OCI-LY7 (cell line): ENCODE measurements at regions not wholly inside any gene's neighbourhood (a gene's known extent, or its start where the extent isn't known, plus 50 kb on each side); places are given as distances from the start of the nearest gene placed in this dataset.

ENCODE experiments used
- BruUV-seq: library from RNA; stranded (reverse); fragments of 400-500 nt; replicated peaks from 2 replicates; lab custom pipeline; 2021; lab: Mats Ljungman, UMichigan
- CTCF ChIA-PET: fragments of 300-600 bp; sonication (Branson Sonifier 250); formaldehyde crosslinking; loops from one replicate; lab custom pipeline; 2022; ENCODE audit warnings: antibody characterized with exemption; ENCODE audit not compliant: unreplicated experiment; lab: Charles Lee
- POLR2A ChIA-PET: fragments of 300-600 bp; sonication (Branson Sonifier 250); formaldehyde crosslinking; loops from one replicate; lab custom pipeline; 2022; ENCODE audit warnings: antibody characterized with exemption; lab: Charles Lee
- DNase-seq: peaks from one replicate; pipeline ENCODE4 v3.0.0-alpha.2; 2015; ENCODE audit warnings: low spot score
- H2AFZ ChIP-seq: fragments of 200-600 bp; sonication (generic), shearing (Covaris generic); 2 replicates; pipeline ENCODE4 v1.6.1; 2014; ENCODE audit warnings: mild to moderate bottlenecking, antibody characterized with exemption, low read length, moderate library complexity
- H3K27ac ChIP-seq: fragments of 200-600 bp; sonication (generic); 2 replicates; pipeline ENCODE4 v1.5.1; 2014; ENCODE audit warnings: mixed run types, low read depth, mild to moderate bottlenecking, moderate library complexity, low read length, inconsistent platforms; ENCODE audit not compliant: poor library complexity, severe bottlenecking
- H3K36me3 ChIP-seq: fragments of 200-600 bp; sonication (generic); 2 replicates; pipeline ENCODE4 v1.6.1; 2014; ENCODE audit warnings: mild to moderate bottlenecking, antibody characterized with exemption, low read length, moderate library complexity, mixed read lengths; ENCODE audit not compliant: insufficient read depth
- H3K4me1 ChIP-seq: fragments of 200-600 bp; sonication (generic); 2 replicates; pipeline ENCODE4 v1.5.1; 2014; ENCODE audit warnings: mild to moderate bottlenecking, low read length; ENCODE audit not compliant: insufficient read depth, poor library complexity, severe bottlenecking
- H3K4me2 ChIP-seq: fragments of 200-600 bp; sonication (generic); 2 replicates; pipeline ENCODE4 v1.6.1; 2014; ENCODE audit warnings: mild to moderate bottlenecking, low read length
- H3K4me3 ChIP-seq: fragments of 200-600 bp; sonication (generic); 2 replicates; pipeline ENCODE4 v1.5.1; 2014; ENCODE audit warnings: mild to moderate bottlenecking, low read depth, low read length; ENCODE audit not compliant: poor library complexity, severe bottlenecking
- H3K79me2 ChIP-seq: fragments of 200-600 bp; sonication (generic); 2 replicates; pipeline ENCODE4 v1.6.1; 2016; ENCODE audit warnings: low read depth, mild to moderate bottlenecking, low read length, moderate library complexity, mixed read lengths; ENCODE audit not compliant: insufficient read depth
- H3K9me2 ChIP-seq: fragments of 200-600 bp; sonication (generic); 2 replicates; pipeline ENCODE4 v1.6.1; 2016; ENCODE audit warnings: mild to moderate bottlenecking, low read length, mixed read lengths; ENCODE audit not compliant: insufficient read depth
- H3K9me3 ChIP-seq: fragments of 200-600 bp; sonication (generic); 2 replicates; pipeline ENCODE4 v1.6.1; 2014; ENCODE audit warnings: mild to moderate bottlenecking, mixed run types, low read length, mixed read lengths
- H4K20me1 ChIP-seq: fragments of 200-600 bp; sonication (generic); 2 replicates; pipeline ENCODE4 v1.6.1; 2014; ENCODE audit warnings: mild to moderate bottlenecking, antibody characterized with exemption, low read length, moderate library complexity, mixed read lengths; ENCODE audit not compliant: insufficient read depth
- EZH2phosphoT487 ChIP-seq: fragments of 200-600 bp; sonication (generic); IDR thresholded peaks from 2 replicates; pipeline ENCODE4 v1.6.1; 2018; ENCODE audit warnings: low read depth, borderline replicate concordance, mild to moderate bottlenecking, mixed run types, antibody characterized with exemption, low read length, moderate library complexity, mixed read lengths
- intact Hi-C: fragments of 100-400 bp; cut with micrococcal nuclease; formaldehyde crosslinking; loops from one replicate; pipeline ENCODE4 v1.10.0; 2022; ENCODE audit not compliant: unreplicated experiment
- TF ChIP-seq, protein P1 (sequence below): fragments of 200-600 bp; sonication (generic); conservative IDR thresholded peaks from 2 replicates; pipeline ENCODE4 v1.5.1; 2014; ENCODE audit warnings: mild to moderate bottlenecking, antibody characterized with exemption, low read length, moderate library complexity, mixed read lengths

DNA sequence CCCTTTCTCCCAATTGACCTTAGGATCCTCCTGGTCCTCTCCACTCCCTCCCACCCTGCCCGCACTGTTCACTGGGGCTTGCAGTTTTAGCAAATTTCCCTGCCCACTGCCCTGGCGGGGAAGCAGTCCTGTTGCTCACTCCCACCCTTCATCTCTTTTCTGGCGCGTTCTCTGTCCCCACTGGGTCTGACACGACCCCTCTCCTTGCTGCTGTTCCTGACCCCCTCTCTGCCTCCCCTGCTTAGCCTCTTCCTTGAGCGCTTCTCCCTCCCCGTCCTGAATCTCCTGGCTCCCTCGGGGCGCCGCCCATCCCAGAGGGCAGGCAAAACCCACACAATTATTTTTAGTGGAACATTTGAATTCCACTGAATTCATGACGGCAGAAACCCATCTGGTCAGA is 1796.4 kb downstream of the TP53TG3F start:
- ChIA-PET POLR2A (no interaction called here), CTCF (no interaction called here)
- Histone ChIP-seq H4K20me1 (no peaks in the 10 kb centered on the region), H3K4me3 (no peak overlapping the region), H2AFZ (no peak overlapping the region), H3K9me2 (no peaks in the 10 kb centered on the region), H3K9me3 (no peaks in the 10 kb centered on the region), H3K27ac (no peak overlapping the region), H3K36me3 (no peaks in the 10 kb centered on the region), H3K79me2 (no peaks in the 10 kb centered on the region), H3K4me1 (no peaks in the 10 kb centered on the region), H3K4me2 (no peak overlapping the region)
- intact Hi-C loops, result no loop called here
- DNase-seq, result no peak
- TF ChIP-seq EZH2phosphoT487, result no peak
- TF ChIP-seq, protein P1, sequence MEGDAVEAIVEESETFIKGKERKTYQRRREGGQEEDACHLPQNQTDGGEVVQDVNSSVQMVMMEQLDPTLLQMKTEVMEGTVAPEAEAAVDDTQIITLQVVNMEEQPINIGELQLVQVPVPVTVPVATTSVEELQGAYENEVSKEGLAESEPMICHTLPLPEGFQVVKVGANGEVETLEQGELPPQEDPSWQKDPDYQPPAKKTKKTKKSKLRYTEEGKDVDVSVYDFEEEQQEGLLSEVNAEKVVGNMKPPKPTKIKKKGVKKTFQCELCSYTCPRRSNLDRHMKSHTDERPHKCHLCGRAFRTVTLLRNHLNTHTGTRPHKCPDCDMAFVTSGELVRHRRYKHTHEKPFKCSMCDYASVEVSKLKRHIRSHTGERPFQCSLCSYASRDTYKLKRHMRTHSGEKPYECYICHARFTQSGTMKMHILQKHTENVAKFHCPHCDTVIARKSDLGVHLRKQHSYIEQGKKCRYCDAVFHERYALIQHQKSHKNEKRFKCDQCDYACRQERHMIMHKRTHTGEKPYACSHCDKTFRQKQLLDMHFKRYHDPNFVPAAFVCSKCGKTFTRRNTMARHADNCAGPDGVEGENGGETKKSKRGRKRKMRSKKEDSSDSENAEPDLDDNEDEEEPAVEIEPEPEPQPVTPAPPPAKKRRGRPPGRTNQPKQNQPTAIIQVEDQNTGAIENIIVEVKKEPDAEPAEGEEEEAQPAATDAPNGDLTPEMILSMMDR, result no peak
- BruUV-seq, result no TSS peak

DNA sequence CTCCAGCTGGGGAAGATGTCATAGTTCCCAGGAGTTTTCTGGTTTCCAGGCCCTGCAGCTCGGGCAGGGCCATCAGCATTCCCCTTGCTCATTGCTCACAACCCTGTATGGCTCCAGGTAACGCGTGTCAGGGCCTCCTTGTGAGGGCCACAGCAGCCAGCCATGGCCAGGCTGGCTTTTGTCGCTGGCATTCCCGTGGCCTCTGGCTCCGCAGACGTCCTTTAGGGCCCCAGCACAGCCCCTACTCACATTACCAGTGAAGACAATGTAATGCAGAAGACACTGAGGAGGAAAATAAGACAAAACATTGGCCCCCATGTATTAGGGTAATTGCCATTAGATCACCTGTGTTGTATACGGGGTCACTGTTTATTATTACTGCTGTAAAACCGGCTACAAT is 1799.0 kb downstream of the TP53TG3F start:
- Histone ChIP-seq H3K79me2 (no peaks in the 10 kb centered on the region), H3K4me1 (no peaks in the 10 kb centered on the region), H3K9me2 (no peaks in the 10 kb centered on the region), H3K4me2 (no peak overlapping the region), H4K20me1 (no peaks in the 10 kb centered on the region), H3K36me3 (no peaks in the 10 kb centered on the region), H3K27ac (no peak overlapping the region), H3K9me3 (0 out of 2 replicates have a peak, but pooled peaks cover 3% of the 10 kb centered on the region), H3K4me3 (no peak overlapping the region), H2AFZ (no peak overlapping the region)
- no TSS peak for BruUV-seq
- ChIA-PET CTCF (no interaction called here), POLR2A (no interaction called here)
- DNase-seq, result no peak
- intact Hi-C loops, result no loop called here
- TF ChIP-seq, protein P1, result no peak
- no peak for TF ChIP-seq EZH2phosphoT487

DNA sequence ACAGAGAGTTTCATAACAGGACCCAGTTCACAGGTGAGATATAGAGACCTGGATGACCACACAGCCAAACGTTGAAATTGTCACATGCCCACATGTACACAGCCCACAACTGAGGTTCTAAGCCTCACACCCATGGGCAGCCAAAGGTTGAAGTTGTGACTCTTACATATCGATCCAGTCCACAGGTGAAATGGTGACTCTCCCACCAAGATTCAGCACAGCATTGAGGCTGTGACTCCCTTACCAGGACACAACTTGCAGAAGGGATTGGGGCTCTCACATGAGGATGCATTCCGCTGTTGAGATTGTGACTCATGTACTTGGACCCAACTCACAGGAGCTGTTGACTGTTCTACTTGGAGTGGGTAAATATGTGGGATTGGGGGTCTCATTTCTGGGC is 1836.4 kb downstream of the TP53TG3F start:
- no peak for DNase-seq
- no peaks in the 10 kb centered on the region for H3K9me2 ChIP-seq
- H2AFZ ChIP-seq, result no peak overlapping the region
- H3K79me2 ChIP-seq, result no peaks in the 10 kb centered on the region
- H3K4me3 ChIP-seq, result no peak overlapping the region
- TF ChIP-seq EZH2phosphoT487, result no peak
- TF ChIP-seq, protein P1, result no peak
- H3K27ac ChIP-seq, result no peak overlapping the region
- BruUV-seq, result no TSS peak
- POLR2A ChIA-PET, result no interaction called here
- H3K9me3 ChIP-seq, result no peaks in the 10 kb centered on the region
- CTCF ChIA-PET, result no interaction called here
- no peaks in the 10 kb centered on the region for H4K20me1 ChIP-seq
- H3K4me2 ChIP-seq, result no peak overlapping the region
- intact Hi-C loops, result no loop called here
- no peaks in the 10 kb centered on the region for H3K4me1 ChIP-seq
- H3K36me3 ChIP-seq, result no peaks in the 10 kb centered on the region
